Activated T-cell treated with anti-CD3 and anti-CD28 coated beads, Interleukin-2, amount 50 U/mL, for 1 hour (primary cell): ENCODE measurements at regions not wholly inside any gene's neighbourhood (a gene's known extent, or its start where the extent isn't known, plus 50 kb on each side); places are given as distances from the start of the nearest gene placed in this dataset.

ENCODE experiments used
- DNase-seq: peaks from one replicate; pipeline ENCODE4 v3.0.0-alpha.2; 2020

DNA sequence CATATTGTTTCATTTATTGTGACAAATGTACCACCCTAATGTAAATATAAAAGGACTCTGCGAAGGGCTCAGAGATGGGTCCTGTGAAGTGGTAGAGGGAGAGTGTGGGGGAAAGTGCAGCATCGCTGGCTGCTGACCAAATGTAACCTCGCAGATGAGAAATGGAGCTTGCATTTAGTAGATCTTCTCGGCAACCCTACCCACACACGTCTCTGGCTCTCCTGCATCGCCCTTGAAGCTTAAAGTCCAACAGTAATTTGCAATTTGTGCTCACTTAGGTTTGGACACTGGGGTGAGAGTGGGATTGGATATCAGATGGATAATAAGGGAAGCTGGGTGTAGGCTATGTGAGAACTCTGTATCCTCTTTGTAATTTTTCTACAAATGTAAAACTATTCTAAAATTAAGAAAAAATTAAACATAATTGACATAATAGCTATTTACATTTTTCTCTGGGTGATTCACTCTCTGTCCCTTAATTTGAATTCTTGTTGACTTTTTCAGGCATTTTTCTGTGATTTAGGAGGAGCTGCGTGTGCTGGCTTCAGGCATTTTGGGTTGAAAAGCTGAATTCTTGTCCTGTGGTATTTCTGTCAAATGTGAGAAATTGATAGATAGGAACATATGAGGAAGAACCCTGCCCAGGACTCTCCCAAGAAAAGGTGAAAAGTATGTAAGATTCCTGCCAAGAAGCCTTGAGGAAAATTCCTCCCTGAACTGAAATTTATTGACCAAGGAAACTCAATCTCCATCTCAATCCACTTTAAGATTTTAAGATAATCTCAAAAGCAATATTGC, 524.7 kb upstream of the MCTP2 start:
- no peak for DNase-seq

DNA sequence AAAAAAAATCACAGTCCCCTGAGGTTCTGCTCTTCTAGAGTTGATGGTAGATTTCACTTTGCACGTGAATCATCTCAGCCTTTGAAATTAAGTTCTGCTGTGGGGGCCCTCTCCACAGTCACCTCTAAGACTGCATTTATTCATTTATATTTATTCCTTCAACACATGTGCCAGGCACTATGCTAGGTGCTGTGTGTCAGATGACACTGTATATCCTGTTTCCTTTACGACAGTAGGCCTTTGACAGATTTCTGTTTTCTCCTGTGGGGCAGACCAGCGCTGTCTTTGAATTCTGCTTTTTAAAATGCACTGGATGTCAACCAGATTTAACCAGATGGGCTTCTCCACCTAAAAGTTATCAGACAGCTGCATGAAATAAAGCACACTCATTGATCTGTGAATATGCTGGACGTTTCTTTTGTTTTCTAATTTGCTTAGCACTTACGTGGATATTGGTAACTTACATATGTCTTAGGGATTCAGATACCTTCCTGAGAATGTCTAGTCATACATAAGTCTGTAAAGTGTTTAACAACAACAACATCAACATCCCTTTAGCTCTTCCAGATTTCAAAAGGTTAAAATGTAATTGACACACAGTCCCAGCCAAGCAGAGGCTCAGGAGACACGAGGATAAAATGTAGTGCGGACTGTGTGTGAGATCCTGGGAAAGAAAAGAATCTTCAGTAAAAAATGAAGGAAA, 525.5 kb upstream of the MCTP2 start:
- DNase-seq = no peak

DNA sequence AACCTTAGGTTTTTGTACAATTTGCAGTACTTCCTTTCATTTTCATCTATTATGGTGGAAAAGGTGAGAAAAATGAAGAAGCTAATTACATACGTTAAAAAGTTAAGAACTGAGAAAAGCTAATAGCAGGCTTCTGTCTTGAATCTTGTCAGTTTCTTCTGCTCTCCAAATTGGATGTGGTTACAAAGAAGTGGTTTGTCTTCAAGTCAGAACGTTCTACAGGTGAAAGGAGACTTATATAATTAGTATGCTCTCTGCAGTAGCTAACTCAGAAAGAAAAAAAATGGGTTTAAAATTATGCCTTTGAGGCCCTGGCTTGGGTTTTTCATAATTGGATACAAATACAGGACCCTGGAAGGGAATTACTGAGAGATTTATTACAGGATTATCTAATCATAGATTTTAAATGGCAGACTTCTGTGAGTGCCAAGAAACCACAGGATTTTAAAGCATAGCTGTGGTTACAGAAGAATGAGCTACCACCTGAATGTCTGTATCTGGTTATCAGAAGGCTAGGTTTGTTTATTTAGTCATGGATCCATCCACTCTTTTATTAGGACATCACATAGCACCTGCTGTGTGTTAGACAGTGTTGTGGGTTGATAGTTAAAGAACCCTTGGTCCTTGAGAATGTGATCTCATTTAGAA, 528.1 kb upstream of the MCTP2 start:
- no peak for DNase-seq

DNA sequence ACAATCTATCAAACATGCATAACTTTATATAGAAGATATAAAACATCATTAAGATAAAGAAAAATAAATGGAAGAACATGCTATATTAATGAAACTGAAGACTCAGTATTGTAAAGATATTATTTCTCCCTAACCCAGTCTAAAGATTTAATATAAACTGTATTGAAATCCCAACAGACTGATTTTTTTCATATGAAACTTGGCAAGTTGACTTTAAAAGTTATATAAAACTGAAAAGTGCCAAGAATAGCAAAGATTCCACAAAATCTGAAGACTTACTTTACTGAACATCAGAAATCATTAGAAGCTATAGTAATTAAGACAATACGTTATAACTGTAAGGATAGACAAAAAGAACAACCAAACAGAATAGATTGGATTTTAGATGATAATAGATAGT, 531.3 kb upstream of the MCTP2 start:
- DNase-seq = no peak

DNA sequence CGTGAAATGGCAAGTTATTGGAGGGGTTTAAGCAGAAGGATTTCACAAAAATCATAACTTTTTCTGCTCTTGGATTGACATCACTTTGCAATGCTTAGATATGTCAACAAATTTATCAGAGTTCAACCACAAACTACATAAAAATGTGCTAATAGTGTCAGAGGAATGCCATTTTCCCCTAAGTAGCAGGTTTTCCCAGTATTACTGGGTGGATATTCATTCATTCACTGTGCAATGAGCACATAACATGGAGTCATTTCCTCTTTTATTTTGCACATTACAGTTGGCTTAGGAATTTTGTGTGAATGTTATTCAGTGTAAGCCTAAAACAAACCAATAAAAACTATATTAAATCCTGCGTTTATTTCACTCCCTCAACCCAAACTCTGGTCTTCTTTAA, 537.3 kb upstream of the MCTP2 start:
- no peak for DNase-seq

DNA sequence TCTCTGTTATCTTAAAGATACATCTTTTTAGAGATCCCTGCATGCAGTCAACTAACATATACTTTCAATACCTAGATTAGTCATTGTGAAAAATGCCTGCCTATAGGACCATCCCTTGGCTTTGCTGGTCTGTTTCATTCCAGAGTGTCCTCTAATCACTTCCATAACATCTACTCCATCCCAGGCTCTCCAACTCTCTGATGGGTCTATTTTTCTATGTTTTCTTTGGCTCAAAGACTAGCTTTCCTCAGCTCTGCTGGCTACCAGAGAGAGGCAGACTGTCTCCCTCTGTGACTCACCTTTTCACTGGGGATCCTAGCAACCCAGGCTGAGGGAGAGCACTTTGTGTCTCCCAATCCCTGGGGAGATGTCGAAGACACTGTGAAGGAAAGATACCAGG, 547.7 kb upstream of the MCTP2 start:
- DNase-seq = no peak

DNA sequence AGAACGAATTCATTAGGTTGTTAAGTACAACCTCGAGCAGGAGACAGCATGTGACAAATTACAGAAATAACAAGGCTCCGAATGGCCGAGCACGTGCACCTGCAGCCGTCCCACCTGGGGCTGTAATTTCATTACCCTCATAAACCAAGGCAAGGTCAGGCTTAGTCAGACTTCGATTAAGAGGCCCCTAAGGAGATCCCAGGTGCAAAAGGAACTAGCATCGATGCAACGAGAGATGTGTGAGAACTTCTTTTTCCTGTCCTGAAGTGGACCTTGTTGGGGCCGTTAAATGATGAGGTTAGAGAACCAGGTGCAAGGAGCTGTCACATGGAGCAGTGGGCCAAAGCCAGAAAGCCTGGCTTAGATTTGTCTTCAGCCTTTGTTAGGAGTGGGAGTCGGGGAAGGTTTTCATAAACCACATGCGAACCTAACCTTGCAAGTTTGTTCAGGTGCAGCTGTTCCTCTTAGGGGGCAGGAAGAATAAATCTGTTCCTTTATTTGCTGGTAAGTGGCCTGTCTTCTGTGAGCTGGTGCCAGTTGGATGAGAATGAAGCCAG, 559.9 kb upstream of the MCTP2 start:
- DNase-seq = no peak

DNA sequence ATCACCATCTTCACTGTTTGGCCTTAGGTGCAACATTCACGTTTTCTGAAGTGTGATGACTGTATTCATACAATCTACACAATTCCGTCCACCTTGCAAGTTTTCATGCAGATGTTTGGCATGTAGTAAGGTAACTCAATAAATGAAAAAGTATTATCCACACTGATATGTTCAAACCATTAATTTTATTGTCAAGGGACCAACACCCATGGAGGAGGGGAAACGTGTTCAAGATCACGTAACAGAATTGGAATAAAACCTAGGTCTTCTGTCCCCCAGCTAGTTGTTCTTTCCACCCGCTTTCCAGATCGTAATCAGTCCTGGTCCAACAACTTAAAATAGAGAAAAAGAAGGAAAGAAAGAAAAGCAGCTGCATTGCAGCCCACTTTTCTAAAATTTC, 560.4 kb upstream of the MCTP2 start:
- no peak for DNase-seq

DNA sequence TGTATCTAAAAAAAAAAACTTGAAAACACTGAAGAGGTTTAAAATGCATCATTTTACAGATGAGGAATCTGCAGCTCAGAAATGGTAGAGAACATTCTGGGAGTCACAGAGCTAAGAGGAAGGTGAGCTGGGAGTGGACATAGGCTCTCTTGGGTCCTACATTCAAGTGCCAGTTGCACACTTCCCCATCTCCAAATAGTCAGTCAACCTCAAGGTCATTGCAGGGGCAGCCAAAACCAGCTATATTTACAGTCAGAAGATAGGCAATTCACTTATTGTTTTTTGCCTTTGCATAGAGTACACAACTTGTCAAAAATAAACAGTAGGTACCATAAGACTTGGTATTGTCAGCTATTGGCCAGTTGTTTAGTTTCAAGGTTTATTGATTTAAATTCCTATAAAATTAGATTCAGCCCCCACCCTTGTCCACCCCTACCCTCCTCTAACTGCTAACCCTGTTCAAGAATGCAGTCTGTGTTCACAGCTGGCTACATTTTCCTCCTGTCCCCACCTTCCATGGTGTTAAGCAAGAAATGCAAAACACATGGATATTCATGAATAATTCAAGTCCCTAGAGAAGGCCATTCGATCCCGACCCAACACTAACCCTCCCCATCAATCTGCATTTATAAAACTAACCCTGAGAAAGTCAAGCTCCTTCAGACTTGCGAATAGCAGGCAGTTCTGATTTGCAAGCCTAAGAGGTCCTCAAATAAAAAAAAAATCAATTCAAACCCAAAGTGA, 567.0 kb upstream of the MCTP2 start:
- no peak for DNase-seq

DNA sequence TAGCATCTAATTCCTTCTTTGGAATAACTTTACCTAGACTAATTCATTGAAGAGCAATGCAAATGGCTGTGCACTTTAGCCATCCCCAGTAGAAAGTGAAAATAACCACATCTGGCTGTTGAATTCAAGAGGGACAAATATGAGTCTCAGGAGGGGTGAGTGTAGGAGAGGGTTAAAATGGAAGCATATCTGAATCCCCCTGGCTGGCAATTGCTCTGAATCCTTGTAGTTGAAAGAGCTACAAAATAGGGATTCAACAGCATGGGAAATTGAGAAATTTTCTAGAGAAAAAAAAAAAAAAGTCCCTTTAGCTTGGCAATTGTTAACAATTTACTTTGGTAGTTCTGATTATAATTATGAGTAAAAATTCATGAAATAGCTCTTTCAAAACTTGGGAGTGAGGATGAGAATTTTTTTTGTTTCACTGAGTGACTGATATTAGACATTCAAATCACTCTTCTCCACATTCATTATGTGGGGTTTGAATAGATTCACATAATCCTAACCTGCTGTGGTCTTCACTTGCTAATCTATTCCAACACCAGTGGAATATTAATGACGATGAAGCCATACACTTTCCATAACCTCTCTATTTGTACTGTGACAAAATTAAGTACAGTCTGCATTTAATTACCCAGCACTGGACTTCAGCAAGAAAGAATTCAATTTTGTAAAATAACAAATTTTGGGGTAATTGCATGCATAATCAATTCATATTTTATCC, 569.0 kb upstream of the MCTP2 start:
- no peak for DNase-seq

DNA sequence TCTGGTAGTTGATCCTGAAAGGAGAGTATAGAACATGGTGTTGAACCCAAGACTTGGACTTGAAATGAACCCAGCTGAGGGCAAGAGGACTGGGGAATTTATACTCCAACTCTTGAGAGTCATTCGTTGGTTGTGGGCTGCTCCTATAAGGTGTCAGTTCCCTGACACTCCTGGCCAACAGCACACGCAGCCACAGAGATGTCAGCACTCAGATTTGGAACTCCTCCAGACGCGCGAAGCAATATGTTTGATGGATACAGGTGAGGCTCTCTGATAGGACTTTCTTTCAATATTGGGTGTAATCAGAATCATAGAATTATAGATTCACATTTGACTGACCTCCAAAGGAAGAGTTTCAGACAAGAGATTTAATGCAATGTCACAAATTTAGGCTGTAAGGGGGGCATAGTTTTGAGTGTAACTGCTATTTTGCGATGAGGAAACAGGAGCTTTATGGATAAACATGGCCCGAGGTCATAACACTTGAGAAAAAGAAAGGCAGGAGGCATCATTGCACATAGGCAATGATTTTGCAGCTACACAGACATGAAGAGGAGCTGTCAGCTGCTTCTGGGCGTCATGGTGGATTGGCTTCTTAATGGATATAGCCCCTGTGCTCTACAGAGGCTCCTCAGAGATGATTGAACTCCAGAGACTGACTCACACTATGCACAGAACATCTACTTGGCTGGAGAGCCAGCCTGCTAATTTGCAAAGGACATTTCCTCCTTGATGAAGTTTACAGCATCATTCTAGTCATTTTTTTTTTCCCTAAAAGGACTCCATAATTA, 569.2 kb upstream of the RGMA start:
- no peak for DNase-seq

DNA sequence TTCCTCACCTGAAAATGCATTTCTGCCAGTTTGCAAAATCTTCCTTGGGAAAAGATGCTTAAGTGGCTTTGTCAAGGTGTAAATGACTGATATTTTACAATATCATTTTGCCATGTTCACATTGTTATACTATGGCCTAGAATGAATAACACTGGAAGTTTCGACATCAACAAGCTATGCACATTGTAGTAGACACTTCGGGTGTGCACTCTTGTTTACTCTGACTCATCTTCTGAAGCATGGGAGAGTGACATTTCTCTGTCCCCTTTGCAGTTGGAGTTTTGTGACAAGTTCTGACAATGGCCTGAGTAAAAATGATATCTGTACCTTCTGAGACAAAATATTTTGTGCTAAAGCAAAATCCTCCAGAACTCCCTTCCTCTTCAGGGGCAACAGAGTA, 567.0 kb upstream of the RGMA start:
- no peak for DNase-seq

DNA sequence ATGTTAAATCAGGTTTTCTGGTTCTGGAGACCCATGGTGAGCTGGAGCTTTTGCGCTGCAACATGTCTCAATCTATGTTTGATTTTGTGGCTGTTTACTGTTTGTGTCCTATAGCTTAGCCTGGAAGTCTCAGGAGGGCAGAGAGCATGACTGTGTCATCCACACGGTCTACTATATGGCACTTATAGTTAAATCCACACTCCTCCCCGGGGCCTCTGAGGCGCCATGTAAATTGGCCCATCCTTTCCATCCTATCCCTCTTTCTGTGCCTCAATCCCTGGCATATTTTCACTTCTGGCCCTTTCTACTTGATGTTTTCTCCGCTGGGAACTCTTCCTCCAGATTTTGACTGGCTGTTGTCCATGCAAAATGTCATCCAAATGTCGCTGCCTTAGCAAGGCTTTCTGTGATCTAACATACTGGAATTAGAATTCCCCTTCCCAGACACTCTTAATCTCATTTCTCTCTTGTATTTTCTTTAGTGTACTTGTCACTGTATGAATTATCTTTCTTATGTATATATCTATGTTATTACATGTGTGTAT, 560.8 kb upstream of the RGMA start:
- DNase-seq = no peak

DNA sequence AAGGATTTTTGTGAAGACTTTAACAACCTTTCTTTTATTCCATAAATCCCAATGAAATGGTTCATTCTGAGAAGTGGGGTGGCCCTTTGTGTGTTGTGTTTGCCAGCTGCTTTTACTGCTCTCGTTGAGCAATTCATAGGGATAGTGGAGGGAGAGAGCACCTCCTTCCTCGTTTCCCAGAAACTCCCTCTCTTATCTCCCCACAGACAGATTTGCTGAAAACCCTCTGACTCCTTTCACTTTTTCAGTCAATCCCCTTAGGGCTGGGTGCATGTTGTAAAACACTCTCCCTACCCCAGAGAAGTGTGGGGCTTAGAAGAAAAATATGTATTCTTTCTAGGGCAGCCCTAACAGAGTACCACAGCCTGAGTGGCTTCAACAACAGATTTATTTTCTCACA, 557.2 kb upstream of the RGMA start:
- DNase-seq = no peak

DNA sequence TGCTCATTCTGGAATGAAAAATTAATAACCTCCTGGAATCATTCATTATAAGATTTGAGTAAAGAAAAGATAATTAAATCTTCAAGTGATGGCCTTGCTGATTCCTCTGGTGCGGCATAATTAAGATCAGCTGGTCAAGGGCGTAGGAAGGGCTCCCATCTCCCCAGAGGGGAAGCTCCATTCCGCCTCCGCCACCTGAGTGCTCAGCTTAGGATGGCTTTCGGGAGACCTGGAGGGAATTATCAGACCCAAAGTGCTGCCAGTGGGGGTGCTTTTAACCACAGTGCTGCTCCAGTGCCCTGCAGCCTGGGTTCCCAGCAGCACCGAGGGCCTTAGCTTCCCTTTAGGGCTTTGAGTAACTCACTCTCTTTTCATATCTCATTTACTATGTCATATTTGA, 556.6 kb upstream of the RGMA start:
- no peak for DNase-seq

DNA sequence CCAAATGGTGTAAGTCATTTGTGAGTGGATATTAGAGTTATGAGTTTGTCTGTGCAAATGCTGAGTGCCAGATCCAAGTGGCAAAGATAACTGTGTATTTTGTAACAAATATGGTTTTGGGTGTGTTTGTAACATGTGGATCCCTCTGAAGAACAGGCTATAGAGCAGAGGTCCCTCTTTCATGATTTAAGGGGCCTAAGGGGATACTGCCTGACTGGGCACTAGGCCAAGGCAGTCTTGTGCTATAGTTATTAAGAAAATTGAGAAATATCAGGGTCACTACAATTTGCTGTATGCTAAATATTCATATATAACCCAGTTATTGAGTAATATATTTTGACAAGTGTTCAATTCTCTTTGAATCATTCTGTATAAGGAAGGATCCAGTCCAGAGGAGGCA, 555.6 kb upstream of the RGMA start:
- DNase-seq = no peak

DNA sequence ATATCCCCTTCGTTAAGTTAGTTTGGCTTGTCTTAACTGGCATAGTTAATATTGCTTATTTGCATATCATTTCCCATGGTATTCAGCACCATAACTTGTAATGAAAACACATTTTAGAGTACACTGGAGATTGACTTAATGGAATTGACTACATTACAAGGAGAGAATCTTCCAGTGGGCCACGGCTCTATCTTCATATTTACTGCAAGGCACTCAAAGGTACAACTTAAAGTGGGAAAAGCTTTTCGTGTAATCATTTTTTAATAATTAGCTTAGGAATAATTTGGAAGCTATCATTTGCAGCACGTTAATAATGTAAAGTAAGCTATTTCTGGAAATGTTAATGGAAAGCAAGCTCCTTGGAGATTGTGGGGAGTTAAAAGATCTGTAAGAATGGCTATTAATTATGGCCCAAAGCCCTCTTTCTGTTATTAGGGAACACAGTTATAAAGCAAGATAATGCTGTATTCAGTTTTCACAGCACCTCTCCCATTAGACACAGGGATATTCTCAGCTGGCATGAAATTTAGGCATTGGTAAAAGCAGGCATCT, 551.5 kb upstream of the RGMA start:
- DNase-seq = no peak

DNA sequence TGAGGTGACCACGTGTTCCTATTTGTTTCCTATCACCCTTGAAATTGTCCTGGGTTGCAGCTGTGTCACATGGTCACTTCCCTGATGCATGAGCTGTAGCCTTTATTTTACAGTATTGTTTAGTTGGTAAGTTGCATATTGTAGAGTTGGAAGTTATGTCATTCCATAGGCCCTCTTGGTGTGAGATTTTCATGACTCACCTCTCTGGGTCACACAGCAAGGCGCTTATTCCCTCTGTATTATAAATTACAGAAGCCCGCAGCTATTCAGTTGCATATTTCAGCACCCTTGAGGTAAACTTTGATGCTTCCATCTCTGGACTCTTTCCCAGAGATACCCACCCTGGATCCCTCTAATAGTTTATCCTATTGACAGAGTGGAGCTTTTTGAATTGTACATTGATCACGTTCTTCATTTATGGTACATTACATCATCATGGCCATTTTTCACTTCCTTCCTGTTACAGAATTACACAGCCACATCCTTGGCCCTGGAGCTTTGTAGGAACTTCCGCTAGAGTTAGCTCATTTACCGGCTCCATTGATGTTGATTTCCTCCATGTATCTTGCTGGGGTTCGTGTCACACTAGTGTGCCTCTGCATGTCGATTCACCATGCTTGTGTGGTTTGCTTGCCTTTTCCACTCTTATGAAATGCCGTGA, 543.1 kb upstream of the RGMA start:
- DNase-seq = no peak

DNA sequence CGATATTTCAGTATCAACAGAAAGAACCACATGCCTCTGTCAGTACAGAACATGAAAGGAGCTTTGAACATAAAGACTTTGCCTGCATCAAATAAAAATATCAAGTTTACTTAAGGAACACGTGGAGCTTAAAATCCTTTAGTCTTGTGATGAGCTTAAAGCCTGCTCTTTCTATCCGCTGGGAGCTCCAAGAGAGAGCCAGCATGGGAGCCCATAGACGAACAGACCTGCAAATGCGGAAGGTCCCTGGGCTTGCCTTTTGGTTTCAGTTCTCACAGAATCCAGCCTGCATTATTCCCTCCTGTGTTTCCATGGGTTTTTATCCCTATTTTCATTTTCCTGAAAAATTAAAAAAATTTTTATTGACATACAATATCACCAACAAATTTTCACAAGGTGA, 530.6 kb upstream of the RGMA start:
- DNase-seq = no peak

DNA sequence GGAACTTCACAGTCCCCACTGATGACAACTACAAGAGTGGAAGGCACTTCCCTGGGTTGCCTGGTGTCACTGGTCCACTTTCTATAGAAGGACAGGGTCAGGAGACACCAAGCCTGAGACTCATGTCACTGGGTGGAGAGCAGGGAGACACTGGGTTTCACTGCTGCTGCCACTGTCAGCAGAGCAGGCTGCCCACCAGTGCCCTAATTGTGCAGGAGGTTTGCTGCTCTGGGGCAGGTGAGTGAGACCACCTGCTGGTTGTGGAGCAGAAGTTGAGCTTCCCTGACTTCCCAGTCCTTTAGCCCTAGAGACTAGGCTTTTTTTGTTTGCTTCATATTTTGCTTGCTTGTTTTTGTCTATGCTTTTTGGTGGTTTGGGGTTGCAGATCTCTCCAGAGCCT, 528.4 kb upstream of the RGMA start:
- no peak for DNase-seq
